HCEC 1CT (cell line): ENCODE measurements at regions not wholly inside any gene's neighbourhood (a gene's known extent, or its start where the extent isn't known, plus 50 kb on each side); places are given as distances from the start of the nearest gene placed in this dataset.

Source experiments
- DNase-seq: peaks from one replicate; pipeline ENCODE4 v3.0.0-alpha.2; 2017

DNA sequence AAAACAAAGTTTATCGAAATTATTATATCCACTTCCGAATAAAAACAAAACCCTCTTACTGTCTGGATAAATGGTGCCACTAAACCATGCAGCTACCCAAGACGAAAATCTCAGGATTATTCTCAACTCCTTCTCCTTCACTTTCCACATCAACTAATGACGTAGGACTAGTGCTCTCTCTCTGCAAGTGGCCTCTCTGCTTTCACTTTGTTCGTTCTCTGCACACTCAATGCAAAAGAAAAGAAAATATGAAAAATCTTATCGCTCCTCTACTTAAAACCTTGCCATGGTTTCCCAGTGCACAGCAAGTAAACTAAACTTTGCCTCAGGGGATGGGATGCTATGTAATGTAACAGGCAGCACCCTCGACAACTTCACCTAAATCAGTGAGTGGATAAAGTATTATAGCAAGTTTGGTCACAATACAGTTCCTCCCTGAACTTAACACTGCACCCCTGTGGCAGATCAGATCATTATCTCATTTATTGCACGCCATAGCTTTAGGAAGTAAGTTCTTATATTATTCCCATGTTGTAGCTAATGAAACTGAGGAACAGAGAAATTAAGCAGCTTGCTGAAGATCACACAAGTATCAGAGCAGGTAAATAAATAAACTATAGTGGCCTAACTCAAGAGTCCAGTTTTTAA, 262.7 kb upstream of the GADL1 start:
- DNase-seq: peak; percentile 35

DNA sequence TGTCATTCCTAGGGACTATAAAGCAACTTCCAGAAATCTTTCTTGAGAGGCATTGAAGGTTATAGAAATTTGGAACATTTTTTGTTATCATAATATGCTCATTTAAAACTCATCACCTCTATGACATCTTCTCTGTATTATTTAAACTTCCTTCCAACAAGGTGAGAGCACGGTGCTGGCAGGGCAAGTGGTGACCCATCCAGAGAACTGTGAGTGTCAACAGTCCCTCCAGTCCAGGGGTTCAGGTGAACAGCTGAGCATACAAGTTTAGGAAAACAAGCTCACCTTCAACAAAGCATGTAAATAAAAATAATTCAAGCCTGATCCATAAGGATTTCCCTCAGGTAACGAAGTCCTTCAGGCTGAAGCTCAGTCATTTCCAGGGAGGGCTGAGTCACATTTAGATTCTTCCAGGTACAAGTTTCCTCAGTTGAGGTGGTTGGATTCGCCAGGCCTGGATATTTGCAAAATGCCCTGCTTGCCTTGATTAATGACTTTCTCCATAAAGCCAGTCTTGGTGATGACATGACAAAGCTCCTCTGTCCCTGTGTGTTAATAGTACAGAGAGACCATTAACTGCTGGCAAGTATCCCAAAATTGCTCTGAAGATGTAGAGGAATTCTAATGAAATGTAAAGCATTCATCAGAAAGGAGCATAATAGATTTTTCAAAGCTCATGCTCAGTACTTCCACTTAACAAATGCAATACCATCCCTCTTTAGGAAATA, 263.6 kb upstream of the GADL1 start:
- DNase-seq: no peak

DNA sequence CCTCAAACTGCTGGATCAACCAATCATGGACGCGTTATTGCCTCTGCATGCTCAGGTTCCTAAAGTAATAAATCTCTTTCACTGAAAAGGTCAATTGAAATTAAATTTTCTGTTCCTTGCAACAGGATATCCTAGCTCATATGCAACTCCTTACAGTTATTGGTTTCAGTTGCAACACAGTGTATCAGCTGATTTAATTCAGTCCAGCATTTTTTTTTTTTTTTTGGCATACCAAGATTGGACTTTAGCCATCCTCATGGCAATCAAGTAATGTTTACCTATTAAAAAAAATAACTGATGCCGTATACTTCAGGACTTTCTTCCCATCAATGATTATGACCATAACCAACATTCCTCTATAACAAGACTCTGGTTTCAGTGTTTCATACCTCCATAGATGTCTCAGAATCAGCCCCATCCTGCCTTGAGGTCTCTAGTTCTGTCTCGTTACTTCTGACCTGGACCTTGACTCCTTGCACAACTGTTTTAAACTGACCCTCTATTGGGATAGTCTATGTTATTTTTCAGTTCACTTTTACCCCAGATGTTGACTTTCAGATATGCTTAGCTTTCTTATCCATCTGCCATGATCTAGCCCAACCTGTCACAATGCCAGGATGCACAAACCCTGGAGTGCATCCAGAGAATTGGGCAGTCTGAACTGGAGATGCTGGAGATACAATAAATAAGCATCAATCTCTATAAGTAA, 265.0 kb upstream of the GADL1 start:
- DNase-seq: no peak

DNA sequence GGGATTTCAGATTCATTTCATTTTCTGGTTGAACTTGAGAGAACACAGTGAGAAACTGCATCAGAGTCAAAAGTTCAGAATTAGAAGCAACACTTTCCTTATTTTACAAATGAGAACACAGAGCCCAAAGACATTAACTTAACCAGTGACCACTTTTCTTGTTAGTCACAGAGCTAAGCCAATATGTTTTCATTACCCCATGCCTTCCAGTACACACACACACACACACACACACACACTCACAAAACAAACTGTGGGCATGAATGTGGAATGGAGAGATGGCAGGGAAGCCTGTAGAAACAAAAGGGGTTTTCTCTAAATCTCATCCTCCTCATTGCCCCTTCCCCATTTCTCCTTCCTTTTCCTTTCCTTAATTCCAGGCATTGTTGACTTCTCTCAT, 267.4 kb upstream of the GADL1 start:
- no peak for DNase-seq

DNA sequence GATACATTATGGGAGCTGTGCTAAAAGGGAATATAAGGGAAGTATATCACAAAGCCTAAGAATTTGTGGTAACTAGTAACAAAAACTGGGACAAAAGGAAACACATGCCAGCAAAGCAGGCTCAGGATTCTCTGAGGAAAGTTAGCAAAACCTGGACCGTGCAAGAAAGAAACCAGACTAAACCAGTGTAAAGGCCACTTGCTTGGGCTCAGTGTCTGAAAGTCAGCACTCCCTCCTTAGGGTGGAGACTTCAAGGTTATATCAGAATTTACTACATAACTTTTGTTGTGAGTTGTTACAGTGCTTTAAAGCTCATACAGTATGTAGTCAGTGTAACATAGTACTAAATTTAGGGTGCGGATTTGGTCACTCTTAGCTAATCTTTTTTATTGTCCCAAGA, 269.9 kb upstream of the GADL1 start:
- DNase-seq: no peak

DNA sequence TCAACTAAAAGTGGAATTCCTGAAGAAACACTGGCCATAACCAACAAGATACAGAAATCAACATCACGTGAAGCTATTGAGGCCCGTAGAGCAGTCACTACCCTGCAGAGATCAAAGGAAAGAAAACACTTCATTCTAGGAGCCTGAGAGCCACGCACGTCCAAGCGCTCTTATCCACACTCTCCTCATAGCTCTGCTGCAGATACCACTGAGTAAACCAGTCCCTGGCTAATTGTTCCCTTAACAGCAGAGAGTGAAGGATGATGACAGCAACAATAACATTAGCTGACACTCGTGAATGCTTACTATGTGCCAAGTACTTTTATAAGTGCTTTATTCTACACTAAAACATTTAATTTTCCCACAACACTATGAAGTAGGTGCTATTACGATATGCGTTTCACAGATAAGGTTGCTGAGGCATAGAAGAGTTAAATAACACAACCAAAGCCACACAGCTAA, 271.0 kb upstream of the GADL1 start:
- DNase-seq: no peak

DNA sequence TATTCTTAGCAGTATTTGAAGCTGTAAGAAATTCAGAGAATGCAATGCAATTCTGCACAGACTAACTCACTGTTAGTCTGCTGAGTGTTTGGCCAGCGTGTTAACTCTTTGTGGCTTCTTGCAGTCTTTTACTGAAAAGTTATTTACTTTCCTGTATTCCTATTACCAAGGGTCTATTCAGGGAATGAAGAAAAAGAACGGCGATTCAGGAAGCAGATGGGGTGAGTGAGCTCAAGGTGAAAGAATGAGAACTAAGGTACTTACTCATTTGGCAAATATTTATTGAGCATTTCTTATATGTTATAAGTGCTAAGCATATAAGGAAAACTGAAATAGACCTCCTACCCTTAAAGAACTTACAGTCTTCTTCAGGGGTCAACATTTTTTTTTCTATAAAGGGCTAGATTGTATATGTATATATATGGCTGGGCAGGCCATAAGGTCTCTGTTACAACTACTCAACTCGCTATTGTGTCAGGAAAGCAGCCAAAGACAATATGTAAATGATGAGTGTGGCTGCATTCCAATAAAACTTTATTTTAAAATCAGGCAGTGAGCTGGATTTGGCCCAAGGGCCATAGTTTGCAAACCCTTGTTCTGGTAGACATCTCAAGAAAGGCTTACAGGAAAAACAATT, 271.9 kb upstream of the GADL1 start:
- DNase-seq: peak; percentile 75

DNA sequence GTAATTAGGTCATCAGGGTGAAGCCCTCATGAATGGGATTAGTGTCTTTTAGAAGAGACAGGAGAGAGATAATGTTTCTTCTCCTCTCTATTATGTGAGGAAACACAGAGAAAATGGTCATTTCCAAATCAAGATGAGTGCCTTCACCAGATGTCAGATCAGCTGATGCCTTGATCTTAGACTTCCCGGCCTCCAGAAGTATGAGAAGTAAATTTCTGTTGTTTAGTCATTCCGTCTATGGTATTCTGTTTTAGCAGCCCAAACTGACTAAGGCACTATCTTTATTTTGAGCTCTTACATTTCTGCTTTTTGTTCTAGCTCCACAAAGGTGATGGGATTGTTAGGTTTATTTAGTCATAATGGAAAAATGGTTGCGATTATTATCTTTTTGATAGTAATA, 273.2 kb upstream of the GADL1 start:
- no peak for DNase-seq

DNA sequence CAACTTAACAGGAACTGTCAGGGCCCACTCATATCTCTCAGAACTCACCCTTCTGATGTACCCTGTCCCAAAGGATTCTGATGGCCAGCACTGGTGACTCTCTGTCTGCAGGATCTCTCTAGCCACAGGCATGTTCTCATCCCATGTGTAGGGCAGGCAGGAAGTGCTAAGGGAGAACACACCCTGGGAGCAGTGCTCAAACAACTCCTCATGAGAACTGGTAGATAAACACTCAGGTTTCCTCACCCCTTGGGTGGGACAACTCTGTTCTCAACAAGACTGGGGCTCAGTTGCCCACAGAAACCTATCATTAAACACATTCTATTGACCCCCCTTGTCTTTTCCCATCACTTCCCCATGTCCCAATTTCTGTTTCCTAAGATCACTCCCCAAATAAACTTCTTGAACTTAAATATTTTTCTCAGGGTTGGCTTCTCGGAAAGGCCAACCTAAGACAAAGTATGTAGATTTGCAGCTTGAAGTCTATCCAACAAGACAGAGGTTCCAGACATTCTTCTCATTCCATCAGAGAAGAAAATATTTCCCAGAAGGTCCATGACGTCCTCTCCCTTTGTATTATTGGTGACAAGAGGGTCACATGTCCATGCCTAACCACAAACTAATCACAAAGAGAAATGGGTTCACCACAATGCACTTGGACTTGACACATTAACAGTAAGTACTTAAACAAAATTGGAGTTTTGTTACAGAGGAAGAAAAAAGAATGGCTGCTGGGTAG, 276.6 kb upstream of the GADL1 start:
- DNase-seq: peak; percentile 51

DNA sequence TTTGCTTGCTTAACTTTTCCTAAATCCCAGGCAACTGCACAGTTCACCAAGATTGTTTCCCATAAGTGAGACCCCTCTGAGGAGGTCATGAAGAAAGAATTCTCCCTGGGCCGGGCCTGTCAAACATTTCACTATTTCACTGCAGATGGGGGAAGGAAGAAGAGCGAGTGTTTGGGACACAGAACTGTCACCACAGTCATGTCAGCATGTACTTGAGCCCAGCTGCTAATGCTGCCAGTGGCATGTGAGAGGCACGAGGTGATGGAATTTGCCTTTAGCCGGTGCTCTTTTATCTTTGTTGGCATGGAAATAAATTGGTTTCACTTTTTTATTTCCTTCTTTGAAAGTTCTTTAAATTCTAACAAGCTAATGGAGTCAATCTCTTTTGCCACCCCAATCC, 277.9 kb upstream of the GADL1 start:
- no peak for DNase-seq

DNA sequence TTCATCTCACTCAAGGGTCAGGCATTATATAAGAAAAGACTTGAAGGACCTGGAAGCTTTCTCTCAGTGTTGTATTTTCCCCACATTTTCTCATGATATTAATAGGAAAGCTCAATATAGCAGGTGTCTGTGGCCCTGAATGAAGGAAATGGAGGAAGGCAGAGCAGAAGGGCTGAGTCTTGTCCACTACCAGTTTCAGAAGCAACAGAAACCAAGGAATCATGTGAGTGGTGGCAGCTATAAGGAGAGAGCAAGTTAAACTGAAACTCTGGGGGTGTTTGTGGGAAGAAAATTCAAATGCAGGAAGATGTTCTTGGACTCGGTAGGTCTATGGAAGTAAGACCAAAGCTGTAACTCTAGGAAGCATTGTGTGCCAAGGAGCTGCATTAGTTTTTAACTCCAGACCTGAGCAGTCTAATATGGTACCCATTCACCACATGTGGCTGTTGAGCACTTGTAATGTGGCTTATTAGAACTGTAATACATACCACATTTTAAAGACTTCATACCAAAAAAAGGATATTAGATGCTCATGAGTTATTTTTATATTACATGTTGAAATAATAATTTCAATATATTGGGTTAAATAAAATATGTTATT, 278.8 kb upstream of the GADL1 start:
- no peak for DNase-seq

DNA sequence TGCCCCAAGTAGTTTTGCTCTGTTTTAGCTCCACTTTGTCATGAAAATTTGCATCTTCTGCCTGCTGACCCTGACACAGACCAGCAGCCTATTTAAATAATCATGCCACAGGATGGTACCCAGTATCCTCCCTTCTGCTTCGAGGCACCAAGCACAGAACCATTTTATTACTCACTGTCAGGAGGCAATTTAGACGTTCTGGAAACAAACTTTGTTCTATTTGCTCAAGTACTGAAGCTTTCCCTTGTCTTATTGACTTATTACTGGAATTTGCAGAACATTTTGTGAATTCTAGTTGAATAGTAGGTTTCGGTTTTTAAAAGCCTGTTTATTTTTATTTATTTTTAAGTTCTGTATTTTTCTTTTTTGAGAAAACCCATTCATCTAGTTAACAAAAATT, 279.6 kb upstream of the GADL1 start:
- DNase-seq: no peak

DNA sequence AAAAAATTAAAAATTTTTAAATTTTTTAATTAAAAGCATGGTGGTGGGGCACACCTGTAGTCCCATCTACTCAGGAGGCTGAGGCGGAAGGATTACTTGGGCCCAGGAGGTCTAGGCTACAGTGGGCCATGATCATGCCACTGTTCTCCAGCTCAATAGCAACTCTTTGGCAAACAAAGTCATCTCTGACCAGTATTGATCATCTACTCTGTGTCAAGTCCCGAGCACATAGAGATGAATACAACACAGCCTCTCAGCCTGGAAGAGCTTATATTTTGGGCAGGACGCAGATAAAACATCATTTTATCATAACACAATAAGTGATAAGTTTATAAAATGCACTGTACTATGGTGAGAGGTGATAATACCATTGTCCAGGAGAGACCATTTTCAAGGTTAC, 281.6 kb upstream of the GADL1 start:
- DNase-seq: no peak

DNA sequence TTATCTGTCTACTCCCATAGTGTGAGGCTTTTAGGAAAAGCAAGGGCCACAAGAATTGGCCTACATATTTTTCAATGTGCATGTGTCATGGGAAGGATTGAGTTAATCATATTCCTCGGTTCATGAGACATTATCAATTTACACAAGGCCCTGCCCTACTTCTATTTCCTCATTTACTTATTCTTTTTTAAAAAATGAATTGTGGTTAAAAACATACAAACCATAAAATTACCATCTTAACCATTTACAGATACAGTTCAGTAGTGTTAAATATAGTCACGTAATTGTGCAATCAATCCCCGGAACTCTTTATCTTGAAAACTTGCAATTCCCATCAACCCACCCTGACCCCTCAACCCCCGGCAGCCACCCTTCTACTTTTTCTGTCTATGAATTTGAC, 284.0 kb upstream of the GADL1 start:
- DNase-seq: no peak

DNA sequence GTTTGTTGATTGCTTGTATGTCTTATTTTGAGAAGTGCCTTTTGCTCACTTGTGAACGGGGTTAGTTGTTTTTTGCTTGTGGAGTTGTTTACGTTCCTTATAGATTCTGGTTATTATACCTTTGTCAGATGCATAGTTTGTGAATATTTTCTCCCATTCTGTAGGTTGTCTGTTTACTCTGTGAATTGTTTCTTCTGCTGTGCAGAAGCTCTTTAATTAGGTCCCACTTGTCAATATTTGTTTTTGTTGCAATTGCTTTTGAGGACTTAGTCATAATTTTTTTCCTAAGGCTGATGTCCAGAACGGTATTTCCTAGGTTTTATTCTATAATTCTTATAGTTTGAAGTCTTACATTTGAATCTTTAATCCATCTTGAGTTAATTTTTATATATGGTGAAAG, 285.3 kb upstream of the GADL1 start:
- no peak for DNase-seq

DNA sequence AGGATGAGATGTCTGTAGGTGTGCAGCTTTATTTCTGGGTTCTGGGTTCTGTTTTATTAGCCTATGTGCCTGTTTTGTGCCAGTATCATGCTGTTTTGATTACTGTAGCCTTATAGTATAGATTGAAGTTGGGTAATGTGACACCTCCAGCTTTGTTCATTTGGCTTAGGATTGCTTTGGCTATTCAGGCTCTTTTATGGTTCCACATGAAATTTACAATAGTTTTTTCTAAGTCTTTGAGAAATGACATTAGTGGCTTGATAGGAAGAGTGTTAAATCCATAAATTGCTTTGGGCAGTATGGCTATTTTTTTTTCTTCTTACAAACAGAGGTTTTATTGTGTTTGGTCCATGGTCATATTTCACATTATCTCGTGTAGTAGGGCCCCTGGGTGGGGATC, 285.8 kb upstream of the GADL1 start:
- DNase-seq: no peak

DNA sequence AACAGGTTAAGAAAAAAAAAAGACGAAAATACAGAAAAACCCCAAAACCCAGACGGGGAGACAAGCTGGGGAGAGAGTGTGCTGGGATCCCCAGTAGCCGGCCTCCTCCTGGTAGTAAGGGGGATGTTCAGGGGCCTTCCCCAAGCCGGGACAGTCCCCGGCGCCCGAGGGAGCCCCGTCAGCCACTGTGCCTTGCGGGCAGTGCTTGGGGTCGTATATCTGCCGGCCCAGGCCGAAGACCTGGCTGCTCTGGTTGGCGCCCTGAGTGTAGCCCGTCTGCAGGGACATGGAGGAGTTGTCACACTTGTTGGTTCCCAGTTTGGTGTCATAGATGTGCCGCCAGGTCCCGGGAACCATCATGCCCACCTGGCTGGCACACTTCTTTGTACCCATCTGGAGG, 287.2 kb upstream of the GADL1 start:
- DNase-seq: no peak

DNA sequence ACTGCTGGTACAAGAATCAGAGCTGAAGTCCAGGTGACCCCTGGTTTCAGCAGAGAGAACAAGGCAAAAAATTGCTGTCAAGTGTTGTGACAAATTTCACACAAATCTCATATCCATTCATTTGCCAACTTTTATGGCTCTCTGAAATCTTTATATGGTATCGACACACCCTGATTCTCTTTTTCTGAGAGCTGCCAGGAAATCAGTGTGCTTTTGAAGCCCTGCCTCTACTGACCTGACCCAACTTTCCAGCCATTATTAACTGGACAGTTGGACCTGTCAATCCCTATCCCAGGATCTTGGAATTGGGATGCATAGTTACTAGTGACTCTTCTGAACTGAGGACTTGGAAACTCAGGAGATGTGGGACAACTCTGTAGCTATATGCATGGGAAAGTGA, 288.2 kb upstream of the GADL1 start:
- no peak for DNase-seq

DNA sequence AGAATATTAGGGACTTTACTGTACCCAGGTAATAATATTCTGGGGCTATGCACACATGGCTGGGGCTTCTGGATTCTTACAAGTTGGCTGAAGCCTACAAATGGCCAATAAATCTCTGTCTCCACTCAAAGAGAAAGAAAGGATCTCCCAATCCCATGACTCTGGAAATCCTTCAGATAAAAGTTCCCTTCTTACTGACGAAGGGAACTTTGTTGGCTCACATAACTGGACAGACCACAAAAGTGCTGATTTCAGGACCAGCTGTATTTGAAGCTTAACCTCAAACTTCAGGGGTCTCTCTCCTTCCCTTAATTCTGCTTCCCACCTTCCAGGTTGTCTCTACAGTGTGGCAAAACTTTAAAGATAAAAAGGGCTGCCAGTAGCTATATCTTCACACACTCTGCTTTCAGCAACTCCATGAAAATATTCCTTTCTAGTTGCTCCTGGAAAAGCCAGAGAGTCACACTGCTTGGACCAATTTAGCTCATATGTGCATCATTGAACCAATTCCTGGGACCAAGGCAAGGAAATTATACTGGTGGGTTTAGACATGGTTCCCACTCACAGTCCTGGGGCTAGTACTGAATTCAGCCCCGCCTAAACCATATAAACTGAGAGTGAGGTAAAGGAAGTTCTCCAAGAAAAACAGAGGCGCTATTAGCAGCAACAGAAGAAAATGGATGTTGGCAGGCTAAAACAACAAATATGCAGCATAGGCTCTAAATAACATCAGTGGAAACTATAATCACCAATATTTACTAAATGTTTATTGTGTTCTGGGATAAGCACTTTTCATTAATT, 290.0 kb upstream of the GADL1 start:
- no peak for DNase-seq

DNA sequence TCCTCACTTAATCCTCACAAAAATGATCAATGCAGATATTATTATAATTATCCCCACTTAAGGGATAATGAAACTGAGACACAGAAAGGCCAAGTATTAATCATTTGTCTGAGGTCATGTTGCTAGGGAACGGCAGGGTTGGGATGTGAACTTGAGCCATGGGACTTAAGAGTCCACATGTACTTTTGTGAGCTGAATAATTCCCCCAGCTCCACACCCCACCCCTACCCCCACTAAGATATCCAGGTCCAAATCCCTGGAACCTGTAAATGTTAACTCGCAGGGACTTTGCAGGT, 290.5 kb upstream of the GADL1 start:
- no peak for DNase-seq

DNA sequence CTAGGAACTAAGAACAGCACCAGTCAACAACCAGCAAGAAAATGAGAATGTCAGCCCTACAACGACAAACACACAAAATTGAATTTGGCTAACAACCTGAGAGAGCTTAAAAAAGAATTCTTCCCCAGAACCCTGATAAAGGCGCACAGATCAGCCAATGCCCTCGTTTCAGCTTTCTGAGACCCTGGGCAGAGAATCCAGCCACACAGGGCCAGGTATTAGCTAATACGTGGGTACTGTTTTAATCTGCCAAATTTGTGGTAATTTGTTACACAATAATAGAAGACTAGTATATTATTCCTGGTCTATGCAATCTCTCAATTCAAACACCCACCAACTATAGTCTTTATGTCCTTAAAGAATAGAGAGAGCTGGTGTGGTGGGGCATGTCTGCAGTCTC, 291.6 kb upstream of the GADL1 start:
- DNase-seq: no peak

DNA sequence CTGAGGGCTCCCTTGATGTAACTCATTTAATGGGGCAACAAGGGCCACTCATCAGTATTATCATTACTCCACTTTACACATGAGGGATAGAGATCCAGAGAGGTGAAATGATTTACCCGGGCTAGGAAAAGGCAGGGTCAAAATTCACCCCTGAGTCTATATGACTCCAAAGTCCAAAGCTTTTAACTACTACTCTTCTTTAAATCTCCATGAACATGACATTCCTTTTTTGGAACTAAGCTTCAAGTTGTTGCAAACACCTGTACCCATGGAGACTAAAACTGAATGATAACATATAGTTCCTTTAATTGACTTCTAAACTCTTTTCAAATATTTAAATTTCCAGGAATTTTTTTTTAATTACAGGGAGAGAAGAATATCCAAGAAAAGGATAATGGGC, 292.9 kb upstream of the GADL1 start:
- no peak for DNase-seq
